Immature natural killer cell (primary cell): ENCODE measurements at regions not wholly inside any gene's neighbourhood (a gene's known extent, or its start where the extent isn't known, plus 50 kb on each side); places are given as distances from the start of the nearest gene placed in this dataset.
"Not testable (repeated sequence)": the region's sequence is repeated elsewhere in the genome, so short reads cannot be mapped to it uniquely, and the experiment has no call there.

Experiments
- DNase-seq, 3 donors: peaks; one replicate each; pipeline ENCODE4 v3.0.0; 2022; ENCODE audit warnings: mixed read lengths in 1 of 3
- H3K27ac Mint-ChIP-seq, 6 donors: one replicate each; pipeline ENCODE4 v1.8.0; 2020; ENCODE audit warnings: mixed read lengths in 6 of 6, mild to moderate bottlenecking in 5 of 6, inconsistent platforms in 4 of 6, moderate library complexity in 3 of 6
- H3K27me3 Mint-ChIP-seq, 3 donors: one replicate each; pipeline ENCODE4 v1.8.0; 2020 to 2021; ENCODE audit warnings: low read depth in 3 of 3, mild to moderate bottlenecking in 3 of 3, mixed read lengths in 3 of 3, moderate library complexity in 3 of 3, inconsistent platforms in 1 of 3
- H3K36me3 Mint-ChIP-seq, 3 donors: one replicate each; pipeline ENCODE4 v1.8.0; 2020; ENCODE audit warnings: mixed read lengths in 3 of 3, inconsistent platforms in 2 of 3, mild to moderate bottlenecking in 2 of 3
- H3K4me1 Mint-ChIP-seq, 2 donors: one replicate each; pipeline ENCODE4 v1.8.0; 2020; ENCODE audit warnings: inconsistent platforms in 2 of 2, mild to moderate bottlenecking in 2 of 2, mixed read lengths in 2 of 2, moderate library complexity in 1 of 2
- H3K4me3 Mint-ChIP-seq, 5 donors: one replicate each; pipeline ENCODE4 v1.8.0; 2020; ENCODE audit warnings: mild to moderate bottlenecking in 5 of 5, mixed read lengths in 5 of 5, inconsistent platforms in 3 of 5, moderate library complexity in 3 of 5
- H3K9me3 Mint-ChIP-seq, 6 donors: one replicate each; pipeline ENCODE4 v1.8.0; 2020; ENCODE audit warnings: mild to moderate bottlenecking in 6 of 6, mixed read lengths in 6 of 6, inconsistent platforms in 4 of 6, moderate library complexity in 3 of 6

- Mint-ChIP-seq H3K4me1 (no peaks in the 10 kb centered on the region), H3K27ac (no peak overlapping the region), H3K9me3 (peaks cover 0 to 3% (median 0%) of the 10 kb centered on the region in 6 donors), H3K4me3 (no peak overlapping the region), H3K36me3 (no peaks in the 10 kb centered on the region), H3K27me3 (peaks cover 0 to 6% (median 0%) of the 10 kb centered on the region in 3 donors)
- DNase-seq: no peak
Measured at GRCh38 chr3:189375532-189375931, 203.8 kb downstream of the TPRG1 start.

- no peaks in the 10 kb centered on the region for H3K36me3 Mint-ChIP-seq
- H3K27me3 Mint-ChIP-seq: peaks cover 0 to 1% (median 0%) of the 10 kb centered on the region in 3 donors
- H3K9me3 Mint-ChIP-seq: peaks cover 0 to under 1% (median 0%) of the 10 kb centered on the region in 6 donors
- no peaks in the 10 kb centered on the region for H3K4me1 Mint-ChIP-seq
- DNase-seq: no peak
- H3K27ac Mint-ChIP-seq: no peak overlapping the region
- no peak overlapping the region for H3K4me3 Mint-ChIP-seq
Measured at GRCh38 chr3:189383630-189384029, 211.9 kb downstream of the TPRG1 start.

DNA sequence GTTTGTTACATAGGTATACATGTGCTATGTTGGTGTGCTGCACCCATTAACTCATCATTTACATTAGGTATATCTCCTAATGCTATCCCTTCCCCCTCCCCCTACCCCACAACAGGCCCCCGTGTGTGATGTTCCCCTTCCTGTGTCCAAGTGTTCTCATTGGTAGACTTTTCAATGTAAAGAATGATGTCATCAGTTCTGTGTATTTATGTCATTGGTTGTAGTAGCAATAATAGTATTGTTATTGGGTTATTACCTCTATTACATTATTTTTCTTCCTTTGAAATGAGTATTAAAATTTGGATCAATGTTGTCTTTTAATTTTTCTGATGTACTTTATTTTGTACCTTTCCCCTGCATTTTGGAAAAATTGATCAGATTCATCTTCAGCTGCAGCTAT lies 214.1 kb downstream of the TPRG1 start:
- not testable (repeated sequence) for H3K9me3 Mint-ChIP-seq, H3K4me3 Mint-ChIP-seq, H3K36me3 Mint-ChIP-seq, H3K4me1 Mint-ChIP-seq, H3K27me3 Mint-ChIP-seq, DNase-seq, H3K27ac Mint-ChIP-seq

DNA sequence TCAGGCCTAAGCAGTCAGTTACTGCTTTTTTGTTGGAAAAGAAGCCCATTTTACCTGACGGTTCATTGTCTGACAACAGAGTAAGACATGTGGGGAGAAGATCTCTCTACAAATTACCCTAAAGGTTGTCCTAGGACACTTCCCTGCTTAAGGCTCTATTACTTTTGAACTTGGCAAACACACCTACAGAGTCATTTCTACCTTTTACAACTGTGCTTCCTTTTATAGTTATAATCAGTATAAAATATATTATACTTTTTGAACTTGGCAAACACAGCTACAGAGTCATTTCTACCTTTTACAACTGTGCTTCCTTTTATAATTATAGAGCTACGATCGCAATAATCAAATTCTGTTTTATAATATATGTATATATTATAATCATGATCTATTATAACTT lies 215.0 kb downstream of the TPRG1 start:
- H3K9me3 Mint-ChIP-seq: no peaks in the 10 kb centered on the region
- no peaks in the 10 kb centered on the region for H3K36me3 Mint-ChIP-seq
- H3K27me3 Mint-ChIP-seq: peaks cover 0 to under 1% (median 0%) of the 10 kb centered on the region in 3 donors
- no peak overlapping the region for H3K27ac Mint-ChIP-seq
- no peaks in the 10 kb centered on the region for H3K4me1 Mint-ChIP-seq
- DNase-seq: no peak
- H3K4me3 Mint-ChIP-seq: no peak overlapping the region

DNA sequence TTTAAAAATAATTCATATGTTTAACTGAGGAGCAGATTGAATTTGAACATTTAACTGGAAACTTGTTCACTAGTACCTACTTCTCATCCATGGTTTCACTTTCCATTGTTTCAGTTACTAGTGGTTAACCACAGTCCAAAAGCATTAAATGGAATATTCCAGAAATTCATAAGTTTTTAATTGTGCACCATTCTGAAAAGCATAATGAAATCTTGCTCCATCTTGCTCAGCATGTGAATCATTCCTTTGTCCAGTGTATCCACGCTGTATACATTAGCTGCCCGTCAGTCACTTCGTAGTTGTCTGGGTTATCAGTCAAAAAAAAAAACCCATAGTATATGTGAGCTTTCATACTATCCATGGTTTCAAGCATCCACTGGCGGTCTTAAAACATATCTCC lies 217.6 kb downstream of the TPRG1 start:
- no peak for DNase-seq
- H3K4me1 Mint-ChIP-seq: no peaks in the 10 kb centered on the region
- H3K36me3 Mint-ChIP-seq: no peaks in the 10 kb centered on the region
- no peak overlapping the region for H3K27ac Mint-ChIP-seq
- no peaks in the 10 kb centered on the region for H3K27me3 Mint-ChIP-seq
- H3K9me3 Mint-ChIP-seq: no peaks in the 10 kb centered on the region
- H3K4me3 Mint-ChIP-seq: no peak overlapping the region

DNA sequence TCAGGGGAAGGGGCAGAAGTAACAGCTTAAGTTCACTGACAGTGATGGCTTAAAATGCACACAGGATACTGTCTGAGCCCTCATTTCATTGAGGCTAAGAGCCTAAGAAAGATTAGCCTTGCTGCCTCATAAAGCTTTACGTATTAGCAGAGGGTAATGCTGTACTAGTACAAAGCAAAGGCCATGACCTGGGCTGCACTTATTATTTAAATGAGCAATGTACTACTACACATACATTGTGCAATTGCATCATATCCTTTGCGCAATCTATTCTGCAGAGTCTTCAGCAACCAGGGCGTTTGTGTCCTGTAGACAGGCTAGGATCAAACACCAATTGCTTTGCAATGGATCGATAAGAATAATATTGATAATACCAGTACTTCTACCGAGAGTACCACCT lies 221.8 kb downstream of the TPRG1 start:
- H3K4me3 Mint-ChIP-seq: no peak overlapping the region
- no peaks in the 10 kb centered on the region for H3K27me3 Mint-ChIP-seq
- H3K9me3 Mint-ChIP-seq: no peaks in the 10 kb centered on the region
- no peak for DNase-seq
- no peak overlapping the region for H3K27ac Mint-ChIP-seq
- no peaks in the 10 kb centered on the region for H3K4me1 Mint-ChIP-seq
- H3K36me3 Mint-ChIP-seq: no peaks in the 10 kb centered on the region

GRCh38 chr3:189394599-189395121 lies 222.9 kb downstream of the TPRG1 start:
- Mint-ChIP-seq H3K9me3 (no peaks in the 10 kb centered on the region), H3K27me3 (no peaks in the 10 kb centered on the region), H3K4me1 (no peaks in the 10 kb centered on the region), H3K27ac (no peak overlapping the region), H3K4me3 (no peak overlapping the region), H3K36me3 (no peaks in the 10 kb centered on the region)
- no peak for DNase-seq

- no peak for DNase-seq
- Mint-ChIP-seq H3K27me3 (no peaks in the 10 kb centered on the region), H3K27ac (no peak overlapping the region), H3K4me3 (no peak overlapping the region), H3K36me3 (no peaks in the 10 kb centered on the region), H3K4me1 (no peaks in the 10 kb centered on the region), H3K9me3 (no peaks in the 10 kb centered on the region)
Measured at GRCh38 chr3:189395825-189396224, 224.1 kb downstream of the TPRG1 start.

GRCh38 chr3:189398656-189399055 lies 226.9 kb downstream of the TPRG1 start:
- no peak for DNase-seq
- H3K4me1 Mint-ChIP-seq: no peaks in the 10 kb centered on the region
- no peak overlapping the region for H3K4me3 Mint-ChIP-seq
- peaks cover 0 to 2% (median 0%) of the 10 kb centered on the region in 6 donors for H3K9me3 Mint-ChIP-seq
- H3K27me3 Mint-ChIP-seq: no peaks in the 10 kb centered on the region
- no peaks in the 10 kb centered on the region for H3K36me3 Mint-ChIP-seq
- no peak overlapping the region for H3K27ac Mint-ChIP-seq

GRCh38 chr3:189401196-189401595 lies 229.4 kb downstream of the TPRG1 start:
- no peaks in the 10 kb centered on the region for H3K27me3 Mint-ChIP-seq
- no peaks in the 10 kb centered on the region for H3K4me1 Mint-ChIP-seq
- no peaks in the 10 kb centered on the region for H3K36me3 Mint-ChIP-seq

GRCh38 chr3:189403194-189403593 lies 228.0 kb upstream of the TP63 start:
- Mint-ChIP-seq H3K36me3 (no peaks in the 10 kb centered on the region), H3K27me3 (no peaks in the 10 kb centered on the region), H3K4me1 (no peaks in the 10 kb centered on the region), H3K4me3 (no peak overlapping the region), H3K9me3 (peaks cover 0 to 2% (median 0%) of the 10 kb centered on the region in 6 donors), H3K27ac (no peak overlapping the region)
- no peak for DNase-seq

More at GRCh38 chr3:189401196-189401595, 229.4 kb downstream of the TPRG1 start:
- Mint-ChIP-seq H3K27ac (no peak overlapping the region), H3K9me3 (peaks cover 0 to 2% (median 0%) of the 10 kb centered on the region in 6 donors), H3K4me3 (no peak overlapping the region)
- no peak for DNase-seq

DNA sequence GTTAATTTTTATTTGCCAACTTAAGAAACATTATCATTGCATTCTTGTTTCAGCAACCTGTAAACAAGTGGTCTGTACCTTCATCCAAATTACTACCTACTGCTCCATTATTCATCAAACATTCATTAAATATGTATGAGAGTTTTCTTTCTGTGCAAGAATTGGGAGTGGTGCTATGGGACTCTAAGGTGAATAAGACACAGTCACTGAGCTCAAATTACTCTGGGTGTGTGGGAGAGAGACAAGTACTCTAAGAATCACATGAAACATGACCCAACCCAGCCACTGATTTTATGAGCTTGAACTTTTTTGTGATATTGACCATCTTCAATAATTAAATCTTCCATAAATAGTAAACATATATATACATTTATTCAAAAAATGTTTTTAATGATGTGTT lies 227.2 kb upstream of the TP63 start:
- Mint-ChIP-seq H3K4me1 (no peaks in the 10 kb centered on the region), H3K27ac (no peak overlapping the region), H3K36me3 (no peaks in the 10 kb centered on the region), H3K27me3 (no peaks in the 10 kb centered on the region), H3K4me3 (no peak overlapping the region), H3K9me3 (peaks cover 0 to 2% (median 0%) of the 10 kb centered on the region in 6 donors)
- DNase-seq: no peak

DNA sequence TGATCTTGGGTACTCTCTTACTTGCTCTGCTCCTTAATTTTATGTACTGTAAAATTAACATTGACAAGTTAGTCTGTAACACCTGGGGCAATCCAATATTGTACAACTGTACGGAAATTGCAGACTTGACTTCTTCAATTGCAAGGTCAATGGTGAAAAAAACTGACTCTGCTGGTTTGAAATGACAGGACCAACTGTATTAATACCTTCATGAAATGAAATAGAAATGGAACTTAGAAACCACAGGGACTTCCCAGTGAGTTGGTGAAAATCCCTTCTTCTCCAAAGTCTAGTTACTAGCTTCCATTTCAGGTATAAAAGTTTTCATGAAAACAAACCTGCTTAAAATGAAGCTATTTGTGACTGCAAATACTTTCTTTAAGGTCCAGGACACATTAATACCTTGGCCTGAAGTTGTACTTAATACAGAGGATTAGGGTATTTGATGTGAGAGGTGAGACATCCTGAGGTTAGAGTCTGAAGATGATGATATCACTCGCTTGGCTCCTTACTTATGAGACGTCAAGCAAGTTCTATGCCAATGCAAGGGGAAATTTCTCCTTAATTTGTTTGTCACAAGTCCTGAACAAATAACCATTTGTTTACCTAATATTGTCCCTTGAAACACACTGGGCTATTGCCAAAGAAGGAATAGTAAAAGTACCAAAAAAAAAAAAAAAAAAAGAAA lies 226.2 kb upstream of the TP63 start:
- Mint-ChIP-seq H3K9me3 (peaks cover 0 to 2% (median 0%) of the 10 kb centered on the region in 6 donors), H3K27ac (no peak overlapping the region), H3K4me3 (no peak overlapping the region), H3K36me3 (no peaks in the 10 kb centered on the region), H3K4me1 (no peaks in the 10 kb centered on the region), H3K27me3 (no peaks in the 10 kb centered on the region)
- no peak for DNase-seq

DNA sequence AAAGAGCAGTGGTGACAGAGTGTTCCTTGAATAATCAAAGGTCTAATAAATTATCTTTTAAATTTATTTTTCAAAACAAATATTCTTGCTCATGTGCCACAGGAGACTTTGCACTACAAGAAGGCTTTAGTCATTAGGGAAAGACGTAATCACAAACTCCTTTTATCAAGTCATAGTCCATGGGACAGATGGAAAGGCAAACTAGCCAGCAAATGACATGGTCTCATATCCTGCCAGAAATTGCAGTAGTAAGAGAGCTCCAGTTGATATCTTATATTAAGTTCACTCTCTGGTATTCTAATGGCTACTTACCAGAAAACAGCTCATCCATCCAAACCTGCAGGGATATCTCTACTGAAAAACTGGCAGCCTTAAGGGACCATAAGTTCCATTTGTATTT lies 225.0 kb upstream of the TP63 start:
- H3K4me1 Mint-ChIP-seq: no peaks in the 10 kb centered on the region
- no peak for DNase-seq
- no peaks in the 10 kb centered on the region for H3K36me3 Mint-ChIP-seq
- H3K9me3 Mint-ChIP-seq: peaks cover 0 to 2% (median 0%) of the 10 kb centered on the region in 6 donors
- no peak overlapping the region for H3K4me3 Mint-ChIP-seq
- no peaks in the 10 kb centered on the region for H3K27me3 Mint-ChIP-seq
- no peak overlapping the region for H3K27ac Mint-ChIP-seq

- Mint-ChIP-seq H3K27ac (no peak overlapping the region), H3K9me3 (no peaks in the 10 kb centered on the region), H3K27me3 (peaks cover 0 to 2% (median 1%) of the 10 kb centered on the region in 3 donors), H3K4me1 (no peaks in the 10 kb centered on the region), H3K4me3 (no peak overlapping the region), H3K36me3 (no peaks in the 10 kb centered on the region)
- DNase-seq: no peak
Measured at GRCh38 chr3:189410522-189410921, 220.7 kb upstream of the TP63 start.
